ENCODE measurements at regions not wholly inside any gene's neighbourhood (a gene's known extent, or its start where the extent isn't known, plus 50 kb on each side); places are given as distances from the start of the nearest gene placed in this dataset.

DNA sequence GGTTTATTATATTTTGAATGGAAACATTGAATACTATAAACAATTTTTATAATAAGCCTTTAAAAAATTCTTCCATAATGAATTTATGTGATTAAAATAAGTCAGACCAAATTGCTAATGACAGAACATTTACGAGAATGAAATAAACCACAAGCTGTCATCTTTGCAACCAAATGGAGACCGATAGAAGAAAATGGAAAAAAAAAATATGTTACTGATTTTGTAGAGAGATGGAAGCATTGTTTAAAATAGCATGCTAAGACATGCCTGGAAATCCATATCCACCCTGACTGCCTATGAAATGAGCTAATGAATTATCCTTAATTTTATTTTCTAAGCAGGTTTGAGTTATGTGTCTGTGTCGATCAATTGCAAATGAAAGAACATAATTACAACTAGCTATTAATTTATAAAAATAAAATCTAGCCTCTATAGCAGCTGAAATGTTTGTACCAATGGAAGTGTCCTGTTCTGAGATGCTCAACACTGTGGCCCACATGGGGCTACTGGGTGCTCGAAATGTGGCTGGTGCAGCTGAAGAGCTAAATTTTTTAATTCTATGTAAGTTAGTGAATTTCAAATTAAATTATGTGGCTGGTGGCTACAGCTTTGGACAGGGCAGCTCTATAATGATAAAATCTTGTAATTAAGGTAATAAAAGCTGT, 832.8 kb downstream of the RNF144A start:
- TF ChIP-seq, protein P1, sequence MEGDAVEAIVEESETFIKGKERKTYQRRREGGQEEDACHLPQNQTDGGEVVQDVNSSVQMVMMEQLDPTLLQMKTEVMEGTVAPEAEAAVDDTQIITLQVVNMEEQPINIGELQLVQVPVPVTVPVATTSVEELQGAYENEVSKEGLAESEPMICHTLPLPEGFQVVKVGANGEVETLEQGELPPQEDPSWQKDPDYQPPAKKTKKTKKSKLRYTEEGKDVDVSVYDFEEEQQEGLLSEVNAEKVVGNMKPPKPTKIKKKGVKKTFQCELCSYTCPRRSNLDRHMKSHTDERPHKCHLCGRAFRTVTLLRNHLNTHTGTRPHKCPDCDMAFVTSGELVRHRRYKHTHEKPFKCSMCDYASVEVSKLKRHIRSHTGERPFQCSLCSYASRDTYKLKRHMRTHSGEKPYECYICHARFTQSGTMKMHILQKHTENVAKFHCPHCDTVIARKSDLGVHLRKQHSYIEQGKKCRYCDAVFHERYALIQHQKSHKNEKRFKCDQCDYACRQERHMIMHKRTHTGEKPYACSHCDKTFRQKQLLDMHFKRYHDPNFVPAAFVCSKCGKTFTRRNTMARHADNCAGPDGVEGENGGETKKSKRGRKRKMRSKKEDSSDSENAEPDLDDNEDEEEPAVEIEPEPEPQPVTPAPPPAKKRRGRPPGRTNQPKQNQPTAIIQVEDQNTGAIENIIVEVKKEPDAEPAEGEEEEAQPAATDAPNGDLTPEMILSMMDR (IDR thresholded peaks at IDR 0.05) = no peak
- no peak for TF ChIP-seq POLR2AphosphoS5 (IDR thresholded peaks at IDR 0.05)
